ENCODE measurements at regions not wholly inside any gene's neighbourhood (a gene's known extent, or its start where the extent isn't known, plus 50 kb on each side); places are given as distances from the start of the nearest gene placed in this dataset.

DNA sequence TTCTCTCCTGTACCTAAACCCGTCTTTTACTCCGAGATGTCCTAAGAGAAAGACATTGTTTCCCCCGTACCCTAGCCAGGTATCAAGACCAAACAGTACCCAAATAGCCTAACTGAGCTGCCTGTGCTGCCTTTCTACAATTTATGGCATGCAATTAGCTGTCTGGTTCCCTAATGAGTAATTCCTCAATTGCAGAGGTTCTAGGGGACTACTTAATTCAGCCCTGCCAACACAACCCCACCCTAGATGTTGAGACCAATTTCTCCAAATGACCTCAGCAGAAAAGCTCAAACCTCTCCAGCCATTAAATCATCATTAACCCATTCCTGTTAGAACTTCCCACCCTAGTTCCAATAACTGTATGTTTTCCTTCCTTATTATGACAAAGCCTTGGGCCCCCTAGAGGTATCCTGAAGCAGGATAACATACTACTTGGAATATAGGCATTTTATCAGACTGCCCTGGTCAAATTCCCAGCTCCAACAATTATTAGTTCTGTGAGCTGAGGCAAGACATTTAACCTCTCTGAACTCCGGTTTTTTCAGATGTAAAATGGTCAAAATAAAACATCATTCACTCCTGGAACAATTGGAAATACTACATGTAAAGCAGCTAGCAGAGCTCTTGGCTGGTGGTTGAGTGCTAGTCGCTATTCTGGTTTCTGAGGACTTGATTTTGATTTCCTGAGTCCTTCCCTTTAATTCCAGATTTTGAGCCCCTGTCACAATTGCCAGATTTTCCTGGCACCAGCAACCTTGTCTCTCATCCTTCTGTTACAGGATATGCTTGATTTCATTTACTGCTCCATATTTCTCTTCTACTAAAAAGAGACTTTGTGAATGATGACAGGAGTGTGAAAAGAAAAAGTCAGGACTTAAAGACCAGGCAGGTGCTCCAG, 244.6 kb upstream of the TENM3 start:
- Histone ChIP-seq H2BK5ac (ENCODE audit: low read depth, low read length, poor library complexity, severe bottlenecking) (no peak overlapping the region), H3K9ac (ENCODE audit: low read length) (no peak overlapping the region), H3K4ac (ENCODE audit: low read depth in 1 of 2, low read length in 2 of 2) (no peak overlapping the region), H3K4me3 (ENCODE audit: insufficient read depth in 1 of 2, low read depth in 1 of 2, low read length in 2 of 2) (no peak overlapping the region), H3K14ac (ENCODE audit: low read length in 2 of 2) (no peak overlapping the region), H2BK15ac (ENCODE audit: low read depth, poor library complexity, severe bottlenecking) (no peak overlapping the region), H2AFZ (ENCODE audit: low read depth, low read length) (no peak overlapping the region), H3K18ac (ENCODE audit: low read depth in 1 of 2, low read length in 2 of 2) (no peak overlapping the region), H4K8ac (ENCODE audit: low read length) (no peak overlapping the region), H4K91ac (ENCODE audit: low read length) (no peak overlapping the region), H3K79me1 (replicated peaks; ENCODE audit: low read length, poor library complexity, severe bottlenecking) (no peaks in the 10 kb centered on the region), H3K4me2 (ENCODE audit: low read length, poor library complexity, severe bottlenecking) (no peak overlapping the region), H2BK12ac (ENCODE audit: low read length in 2 of 2) (no peak overlapping the region), H3K36me3 (ENCODE audit: control insufficient read depth in 1 of 2, insufficient read depth in 2 of 2, low read depth in 1 of 2, low read length in 2 of 2) (no peaks in the 10 kb centered on the region), H2AK5ac (ENCODE audit: low read length, severe bottlenecking) (no peak overlapping the region), H3K27ac (ENCODE audit: low read length, poor library complexity, severe bottlenecking) (no peak overlapping the region), H2BK120ac (ENCODE audit: low read depth, low read length) (no peak overlapping the region), H3K27me3 (ENCODE audit: control insufficient read depth in 1 of 2, insufficient read depth in 1 of 2, low read length in 2 of 2) (no peaks in the 10 kb centered on the region), H3K9me3 (ENCODE audit: control insufficient read depth, low read length) (no peaks in the 10 kb centered on the region), H3K4me1 (ENCODE audit: control insufficient read depth, insufficient read depth, low read depth, low read length) (no peaks in the 10 kb centered on the region), H3K23ac (ENCODE audit: low read length in 2 of 2) (no peak overlapping the region)
- 72% methylated on average over 4 of the region's 5 CpGs for WGBS
- no peak for DNase-seq

- H2AK5ac ChIP-seq (ENCODE audit: low read length, severe bottlenecking) = no peak overlapping the region
- no peaks in the 10 kb centered on the region for H3K36me3 ChIP-seq (ENCODE audit: control insufficient read depth in 1 of 2, insufficient read depth in 2 of 2, low read depth in 1 of 2, low read length in 2 of 2)
- H3K18ac ChIP-seq (ENCODE audit: low read depth in 1 of 2, low read length in 2 of 2) = no peak overlapping the region
- no peaks in the 10 kb centered on the region for H3K4me1 ChIP-seq (ENCODE audit: control insufficient read depth, insufficient read depth, low read depth, low read length)
- no peaks in the 10 kb centered on the region for H3K27me3 ChIP-seq (ENCODE audit: control insufficient read depth in 1 of 2, insufficient read depth in 1 of 2, low read length in 2 of 2)
- H3K14ac ChIP-seq (ENCODE audit: low read length in 2 of 2) = no peak overlapping the region
- H3K4me2 ChIP-seq (ENCODE audit: low read length, poor library complexity, severe bottlenecking) = no peak overlapping the region
- no peak overlapping the region for H3K4ac ChIP-seq (ENCODE audit: low read depth in 1 of 2, low read length in 2 of 2)
- H3K23ac ChIP-seq (ENCODE audit: low read length in 2 of 2) = no peak overlapping the region
- H2BK12ac ChIP-seq (ENCODE audit: low read length in 2 of 2) = no peak overlapping the region
- H4K8ac ChIP-seq (ENCODE audit: low read length) = no peak overlapping the region
- no peak overlapping the region for H3K27ac ChIP-seq (ENCODE audit: low read length, poor library complexity, severe bottlenecking)
- no peaks in the 10 kb centered on the region for H3K9me3 ChIP-seq (ENCODE audit: control insufficient read depth, low read length)
- no peak overlapping the region for H2BK120ac ChIP-seq (ENCODE audit: low read depth, low read length)
- H2BK15ac ChIP-seq (ENCODE audit: low read depth, poor library complexity, severe bottlenecking) = no peak overlapping the region
- no peak overlapping the region for H2AFZ ChIP-seq (ENCODE audit: low read depth, low read length)
- H2BK5ac ChIP-seq (ENCODE audit: low read depth, low read length, poor library complexity, severe bottlenecking) = no peak overlapping the region
- H4K91ac ChIP-seq (ENCODE audit: low read length) = no peak overlapping the region
- H3K4me3 ChIP-seq (ENCODE audit: insufficient read depth in 1 of 2, low read depth in 1 of 2, low read length in 2 of 2) = no peak overlapping the region
- H3K9ac ChIP-seq (ENCODE audit: low read length) = no peak overlapping the region
- H3K79me1 ChIP-seq (replicated peaks; ENCODE audit: low read length, poor library complexity, severe bottlenecking) = no peaks in the 10 kb centered on the region
- WGBS = 92% methylated on average over 3 of the region's 6 CpGs
- DNase-seq = no peak
Observed at GRCh38 chr4:182000077-182000476, 243.1 kb upstream of the TENM3 start.

DNA sequence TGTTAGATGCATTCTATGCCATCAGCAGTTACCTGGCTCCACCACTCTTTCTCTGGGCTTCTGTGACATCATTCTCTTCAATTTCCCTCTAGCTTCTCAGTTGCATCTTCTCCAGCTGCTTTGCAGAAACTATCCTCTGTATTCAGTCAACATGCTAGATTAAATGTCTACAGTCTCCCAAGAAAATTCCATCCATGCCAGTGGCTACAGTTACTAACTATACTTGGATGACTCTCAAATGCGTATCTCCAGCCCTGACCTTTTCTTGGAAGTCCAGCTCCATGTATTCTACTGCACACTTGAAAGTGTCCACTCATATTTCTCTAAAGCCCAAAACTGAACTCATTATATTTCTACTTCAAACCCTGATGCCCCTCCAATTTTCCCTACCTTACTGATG, 232.3 kb upstream of the TENM3 start:
- H3K9me3 ChIP-seq (ENCODE audit: control insufficient read depth, low read length) = no peaks in the 10 kb centered on the region
- H3K36me3 ChIP-seq (ENCODE audit: control insufficient read depth in 1 of 2, insufficient read depth in 2 of 2, low read depth in 1 of 2, low read length in 2 of 2) = peaks cover 0 to 7% of the 10 kb centered on the region in 2 experiments
- no peaks in the 10 kb centered on the region for H3K27me3 ChIP-seq (ENCODE audit: control insufficient read depth in 1 of 2, insufficient read depth in 1 of 2, low read length in 2 of 2)
- H3K9ac ChIP-seq (ENCODE audit: low read length) = no peak overlapping the region
- no peak overlapping the region for H3K14ac ChIP-seq (ENCODE audit: low read length in 2 of 2)
- no peak overlapping the region for H4K8ac ChIP-seq (ENCODE audit: low read length)
- 86% methylated on average over 1 of the region's 1 CpG for WGBS
- DNase-seq = no peak
- H2BK15ac ChIP-seq (ENCODE audit: low read depth, poor library complexity, severe bottlenecking) = no peak overlapping the region
- H3K4me1 ChIP-seq (ENCODE audit: control insufficient read depth, insufficient read depth, low read depth, low read length) = no peaks in the 10 kb centered on the region
- no peak overlapping the region for H3K23ac ChIP-seq (ENCODE audit: low read length in 2 of 2)
- H2AK5ac ChIP-seq (ENCODE audit: low read length, severe bottlenecking) = no peak overlapping the region
- H3K79me1 ChIP-seq (replicated peaks; ENCODE audit: low read length, poor library complexity, severe bottlenecking) = no peaks in the 10 kb centered on the region
- H3K27ac ChIP-seq (ENCODE audit: low read length, poor library complexity, severe bottlenecking) = no peak overlapping the region
- H4K91ac ChIP-seq (ENCODE audit: low read length) = no peak overlapping the region
- H2AFZ ChIP-seq (ENCODE audit: low read depth, low read length) = no peak overlapping the region
- no peak overlapping the region for H3K4me3 ChIP-seq (ENCODE audit: insufficient read depth in 1 of 2, low read depth in 1 of 2, low read length in 2 of 2)
- no peak overlapping the region for H2BK12ac ChIP-seq (ENCODE audit: low read length in 2 of 2)
- no peak overlapping the region for H2BK5ac ChIP-seq (ENCODE audit: low read depth, low read length, poor library complexity, severe bottlenecking)
- H3K18ac ChIP-seq (ENCODE audit: low read depth in 1 of 2, low read length in 2 of 2) = no peak overlapping the region
- no peak overlapping the region for H2BK120ac ChIP-seq (ENCODE audit: low read depth, low read length)
- no peak overlapping the region for H3K4ac ChIP-seq (ENCODE audit: low read depth in 1 of 2, low read length in 2 of 2)
- H3K4me2 ChIP-seq (ENCODE audit: low read length, poor library complexity, severe bottlenecking) = no peak overlapping the region

GRCh38 chr4:182014164-182014563, 229.0 kb upstream of the TENM3 start:
- H3K79me1 ChIP-seq (replicated peaks; ENCODE audit: low read length, poor library complexity, severe bottlenecking) = no peaks in the 10 kb centered on the region
- WGBS = 93% methylated on average over 3 of the region's 5 CpGs

More at GRCh38 chr4:182014164-182014563, 229.0 kb upstream of the TENM3 start:
- no peak overlapping the region for H3K4me3 ChIP-seq (ENCODE audit: insufficient read depth in 1 of 2, low read depth in 1 of 2, low read length in 2 of 2)
- H3K9me3 ChIP-seq (ENCODE audit: control insufficient read depth, low read length) = no peaks in the 10 kb centered on the region
- no peak overlapping the region for H4K8ac ChIP-seq (ENCODE audit: low read length)
- H3K14ac ChIP-seq (ENCODE audit: low read length in 2 of 2) = no peak overlapping the region
- H3K27ac ChIP-seq (ENCODE audit: low read length, poor library complexity, severe bottlenecking) = no peak overlapping the region
- H4K91ac ChIP-seq (ENCODE audit: low read length) = no peak overlapping the region
- no peak overlapping the region for H2BK12ac ChIP-seq (ENCODE audit: low read length in 2 of 2)
- H3K27me3 ChIP-seq (ENCODE audit: control insufficient read depth in 1 of 2, insufficient read depth in 1 of 2, low read length in 2 of 2) = no peaks in the 10 kb centered on the region
- no peak overlapping the region for H3K18ac ChIP-seq (ENCODE audit: low read depth in 1 of 2, low read length in 2 of 2)
- no peak overlapping the region for H2AK5ac ChIP-seq (ENCODE audit: low read length, severe bottlenecking)
- peaks cover 0 to 7% of the 10 kb centered on the region in 2 experiments for H3K36me3 ChIP-seq (ENCODE audit: control insufficient read depth in 1 of 2, insufficient read depth in 2 of 2, low read depth in 1 of 2, low read length in 2 of 2)
- H2BK120ac ChIP-seq (ENCODE audit: low read depth, low read length) = no peak overlapping the region
- H3K9ac ChIP-seq (ENCODE audit: low read length) = no peak overlapping the region
- no peak for DNase-seq
- no peak overlapping the region for H3K4me2 ChIP-seq (ENCODE audit: low read length, poor library complexity, severe bottlenecking)
- no peak overlapping the region for H3K23ac ChIP-seq (ENCODE audit: low read length in 2 of 2)
- no peak overlapping the region for H3K4ac ChIP-seq (ENCODE audit: low read depth in 1 of 2, low read length in 2 of 2)
- H3K4me1 ChIP-seq (ENCODE audit: control insufficient read depth, insufficient read depth, low read depth, low read length) = no peaks in the 10 kb centered on the region
- no peak overlapping the region for H2BK15ac ChIP-seq (ENCODE audit: low read depth, poor library complexity, severe bottlenecking)
- H2BK5ac ChIP-seq (ENCODE audit: low read depth, low read length, poor library complexity, severe bottlenecking) = no peak overlapping the region
- no peak overlapping the region for H2AFZ ChIP-seq (ENCODE audit: low read depth, low read length)

Data from mesenchymal stem cell (in vitro differentiated cells and primary cell).